HepG2 (cell line): ENCODE measurements at regions not wholly inside any gene's neighbourhood (a gene's known extent, or its start where the extent isn't known, plus 50 kb on each side); places are given as distances from the start of the nearest gene placed in this dataset.

Experiments used
- ATAC-seq: fragments of 200-7000 bp; cut with Tn5 transposase; 3 replicates; pipeline ENCODE4 v1.9.1; 2020; ENCODE audit warnings: mild to moderate bottlenecking, moderate library complexity
- BruUV-seq: library from RNA; stranded (reverse); fragments of 400-500 nt; replicated peaks from 2 replicates; lab custom pipeline; 2021; lab: Mats Ljungman, UMichigan
- CTCF ChIA-PET: fragments of 300-600 bp; formaldehyde crosslinking; extraction: SDS; loops from one replicate; lab custom pipeline; 2021; ENCODE audit warnings: low total read pairs, inconsistent platforms, low intra/inter-chr PET ratio; lab: Yijun Ruan, JAX
- POLR2A ChIA-PET: fragments of 350-600 bp; sonication (Branson Sonifier 250); formaldehyde crosslinking; loops from one replicate; lab custom pipeline; 2020; ENCODE audit warnings: antibody characterized with exemption, inconsistent platforms; lab: Yijun Ruan, JAX
- DNase-seq: peaks from one replicate; pipeline ENCODE4 v3.0.0-alpha.2; 2015; ENCODE audit warnings: low spot score
- FAIRE-seq: peaks from 3 replicates; lab custom pipeline; 2011; peaks lifted over from hg19 to GRCh38; lab: Jason Lieb, UNC
- H2AFZ ChIP-seq: one replicate; pipeline ENCODE4 v1.6.1; 2011; ENCODE audit warnings: low read length, inconsistent platforms
- H3K27ac ChIP-seq: fragments of 300-600 bp; 3 replicates; pipeline ENCODE4 v1.8.0; 2011; ENCODE audit warnings: mixed run types, mild to moderate bottlenecking, mixed read lengths, low read length, inconsistent platforms; ENCODE audit not compliant: insufficient read depth; ENCODE audit errors: extremely low read length
- H3K27me3 ChIP-seq, 2 experiments: fragments of 200-600 bp in 1 of 2; 2 replicates in 1 of 2; 3 replicates in 1 of 2; pipeline versions ENCODE4 v1.6.0 to v1.8.0; 2011; ENCODE audit warnings: low read length in 2 of 2, mild to moderate bottlenecking in 2 of 2, moderate library complexity in 2 of 2, inconsistent platforms in 1 of 2; ENCODE audit not compliant: insufficient read depth in 2 of 2, control insufficient read depth in 1 of 2
- H3K36me3 ChIP-seq, 2 experiments: fragments of 200-600 bp in 1 of 2; replicated peaks in 1 of 2; 2 replicates in 1 of 2; 3 replicates in 1 of 2; pipeline versions ENCODE4 v1.5.1 to v1.8.0; 2011; ENCODE audit warnings: low read length in 2 of 2, inconsistent platforms in 1 of 2; ENCODE audit not compliant: insufficient read depth in 2 of 2, control insufficient read depth in 1 of 2
- H3K4me1 ChIP-seq: 2 replicates; pipeline ENCODE4 v1.5.1; 2012; ENCODE audit warnings: low read length, inconsistent platforms; ENCODE audit not compliant: insufficient read depth
- H3K4me2 ChIP-seq: 2 replicates; pipeline ENCODE4 v1.6.0; 2011; ENCODE audit warnings: low read depth, low read length, inconsistent platforms
- H3K4me3 ChIP-seq, 3 experiments: fragments of 200-600 bp in 1 of 3; sonication (generic), shearing (Covaris generic) in 1 of 3; replicated peaks in 1 of 3; 2 replicates each; pipeline ENCODE4 v1.5.1; 2011 to 2016; ENCODE audit warnings: low read length in 3 of 3, inconsistent platforms in 2 of 3, low read depth in 2 of 3, mild to moderate bottlenecking in 2 of 3, control low read depth in 1 of 3, mixed read lengths in 1 of 3; ENCODE audit not compliant: insufficient read depth in 1 of 3
- H3K79me2 ChIP-seq: one replicate; pipeline ENCODE4 v1.6.1; 2011; ENCODE audit warnings: low read length, inconsistent platforms; ENCODE audit not compliant: insufficient read depth
- H3K9ac ChIP-seq: 2 replicates; pipeline ENCODE4 v1.6.0; 2011; ENCODE audit warnings: mild to moderate bottlenecking, low read depth, low read length, inconsistent platforms; ENCODE audit not compliant: insufficient read depth
- H3K9me3 ChIP-seq: 2 replicates; pipeline ENCODE4 v1.5.1; 2012; ENCODE audit warnings: mild to moderate bottlenecking, low read length
- H4K20me1 ChIP-seq: 2 replicates; pipeline ENCODE4 v1.6.0; 2011; ENCODE audit warnings: inconsistent platforms, mild to moderate bottlenecking, low read length, moderate library complexity; ENCODE audit not compliant: insufficient read depth
- BCL6 ChIP-seq: IDR thresholded peaks from 2 replicates; pipeline ENCODE4 v1.6.1; 2016; ENCODE audit warnings: missing genetic modification reagents, missing compliant biosample characterization
- CEBPB ChIP-seq: IDR thresholded peaks from 2 replicates; pipeline ENCODE4 v1.6.1; 2011; ENCODE audit warnings: low read depth, low read length, improper control_type of control experiment, borderline replicate concordance
- CREB3 ChIP-seq: sonication (generic); formaldehyde crosslinking; IDR thresholded peaks from 2 replicates; pipeline ENCODE4 v1.5.0; 2020; ENCODE audit warnings: missing genetic modification reagents
- ELF4 ChIP-seq: sonication (generic); formaldehyde crosslinking; IDR thresholded peaks from 2 replicates; pipeline ENCODE4 v1.5.0; 2020; ENCODE audit warnings: missing genetic modification reagents, mild to moderate bottlenecking, moderate library complexity, borderline replicate concordance
- NFE2L1 ChIP-seq: sonication (generic); formaldehyde crosslinking; IDR thresholded peaks from 2 replicates; pipeline ENCODE4 v1.4.0; 2020; ENCODE audit warnings: missing genetic modification reagents, mild to moderate bottlenecking, borderline replicate concordance
- NR2C2 ChIP-seq: sonication (generic); formaldehyde crosslinking; IDR thresholded peaks from 2 replicates; pipeline ENCODE4 v1.4.0; 2020; ENCODE audit warnings: missing genetic modification reagents, mild to moderate bottlenecking, moderate library complexity, borderline replicate concordance
- SIX1 ChIP-seq: sonication (generic); formaldehyde crosslinking; IDR thresholded peaks from 2 replicates; pipeline ENCODE4 v1.4.0; 2020; ENCODE audit warnings: missing genetic modification reagents, borderline replicate concordance
- SRY ChIP-seq: sonication (generic); formaldehyde crosslinking; IDR thresholded peaks from 2 replicates; pipeline ENCODE4 v1.8.0; 2022; ENCODE audit warnings: mild to moderate bottlenecking, missing genetic modification reagents
- TCF7L2 ChIP-seq: IDR thresholded peaks from 2 replicates; pipeline ENCODE4 v1.6.1; 2011; ENCODE audit warnings: mild to moderate bottlenecking, low read depth, low read length, moderate library complexity
- THAP11 ChIP-seq: IDR thresholded peaks from 2 replicates; pipeline ENCODE4 v1.6.1; 2016; ENCODE audit warnings: missing biosample characterization, missing genetic modification reagents
- ZBTB42 ChIP-seq: sonication (generic); formaldehyde crosslinking; IDR thresholded peaks from 2 replicates; pipeline ENCODE4 v1.5.0; 2020; ENCODE audit warnings: mild to moderate bottlenecking, missing genetic modification reagents
- ZNF777 ChIP-seq: sonication (generic); formaldehyde crosslinking; IDR thresholded peaks from 2 replicates; pipeline ENCODE4 v1.4.0; 2020; ENCODE audit warnings: missing genetic modification reagents
- WGBS: methylation state at CpG from one replicate; pipeline ENCODE4 v1.1.6; 2017; ENCODE audit warnings: low lambda C conversion rate; 5-methylcytosine and 5-hydroxymethylcytosine counted together
- in situ Hi-C: cut with HindIII; loops from 2 replicates; pipeline ENCODE4 v1.10.0; 2017; ENCODE audit warnings: low pct_unique_long_range_greater_than_20kb; ENCODE audit not compliant: extremely low pct_ligation_motif_present
- intact Hi-C: fragments of 100-400 bp; cut with micrococcal nuclease; formaldehyde crosslinking; loops from one replicate; pipeline ENCODE4 v1.10.0; 2022; ENCODE audit not compliant: unreplicated experiment
- TF ChIP-seq, protein P1 (sequence below): sonication (generic); formaldehyde crosslinking; IDR thresholded peaks from 2 replicates; pipeline ENCODE4 v1.4.0; 2020; ENCODE audit warnings: missing genetic modification reagents
- TF ChIP-seq, protein P2 (sequence below): IDR thresholded peaks from 2 replicates; pipeline ENCODE4 v1.6.1; 2016; ENCODE audit warnings: missing compliant biosample characterization, missing genetic modification reagents, borderline replicate concordance
- TF ChIP-seq, protein P3 (sequence below): sonication (generic); formaldehyde crosslinking; IDR thresholded peaks from 2 replicates; pipeline ENCODE4 v1.5.0; 2020; ENCODE audit warnings: missing genetic modification reagents

- H3K27ac ChIP-seq = no peak overlapping the region
- intact Hi-C loops = no loop called here
- 0 out of 2 replicates have a peak, but pooled peaks have one; percentile 37 for TF ChIP-seq SIX1
- peak; percentile 28; the same call in 1 of the 2 replicates for TF ChIP-seq BCL6 (CRISPR knock-in tag)
- no peak for TF ChIP-seq ZBTB42
- TF ChIP-seq, protein P1, sequence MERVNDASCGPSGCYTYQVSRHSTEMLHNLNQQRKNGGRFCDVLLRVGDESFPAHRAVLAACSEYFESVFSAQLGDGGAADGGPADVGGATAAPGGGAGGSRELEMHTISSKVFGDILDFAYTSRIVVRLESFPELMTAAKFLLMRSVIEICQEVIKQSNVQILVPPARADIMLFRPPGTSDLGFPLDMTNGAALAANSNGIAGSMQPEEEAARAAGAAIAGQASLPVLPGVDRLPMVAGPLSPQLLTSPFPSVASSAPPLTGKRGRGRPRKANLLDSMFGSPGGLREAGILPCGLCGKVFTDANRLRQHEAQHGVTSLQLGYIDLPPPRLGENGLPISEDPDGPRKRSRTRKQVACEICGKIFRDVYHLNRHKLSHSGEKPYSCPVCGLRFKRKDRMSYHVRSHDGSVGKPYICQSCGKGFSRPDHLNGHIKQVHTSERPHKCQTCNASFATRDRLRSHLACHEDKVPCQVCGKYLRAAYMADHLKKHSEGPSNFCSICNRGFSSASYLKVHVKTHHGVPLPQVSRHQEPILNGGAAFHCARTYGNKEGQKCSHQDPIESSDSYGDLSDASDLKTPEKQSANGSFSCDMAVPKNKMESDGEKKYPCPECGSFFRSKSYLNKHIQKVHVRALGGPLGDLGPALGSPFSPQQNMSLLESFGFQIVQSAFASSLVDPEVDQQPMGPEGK (CRISPR knock-in tag) = no peak
- no peak for TF ChIP-seq NFE2L1 (CRISPR knock-in tag)
- TF ChIP-seq ELF4 (CRISPR knock-in tag) = no peak
- no peak for TF ChIP-seq ZNF777 (CRISPR knock-in tag)
- TF ChIP-seq THAP11 = no peak
- TF ChIP-seq, protein P2, sequence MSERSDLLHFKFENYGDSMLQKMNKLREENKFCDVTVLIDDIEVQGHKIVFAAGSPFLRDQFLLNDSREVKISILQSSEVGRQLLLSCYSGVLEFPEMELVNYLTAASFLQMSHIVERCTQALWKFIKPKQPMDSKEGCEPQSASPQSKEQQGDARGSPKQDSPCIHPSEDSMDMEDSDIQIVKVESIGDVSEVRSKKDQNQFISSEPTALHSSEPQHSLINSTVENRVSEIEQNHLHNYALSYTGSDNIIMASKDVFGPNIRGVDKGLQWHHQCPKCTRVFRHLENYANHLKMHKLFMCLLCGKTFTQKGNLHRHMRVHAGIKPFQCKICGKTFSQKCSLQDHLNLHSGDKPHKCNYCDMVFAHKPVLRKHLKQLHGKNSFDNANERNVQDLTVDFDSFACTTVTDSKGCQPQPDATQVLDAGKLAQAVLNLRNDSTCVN (CRISPR knock-in tag) = peak; percentile 94
- no peak for TF ChIP-seq NR2C2
- TF ChIP-seq, protein P3, sequence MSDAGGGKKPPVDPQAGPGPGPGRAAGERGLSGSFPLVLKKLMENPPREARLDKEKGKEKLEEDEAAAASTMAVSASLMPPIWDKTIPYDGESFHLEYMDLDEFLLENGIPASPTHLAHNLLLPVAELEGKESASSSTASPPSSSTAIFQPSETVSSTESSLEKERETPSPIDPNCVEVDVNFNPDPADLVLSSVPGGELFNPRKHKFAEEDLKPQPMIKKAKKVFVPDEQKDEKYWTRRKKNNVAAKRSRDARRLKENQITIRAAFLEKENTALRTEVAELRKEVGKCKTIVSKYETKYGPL (CRISPR knock-in tag) = no peak
- TF ChIP-seq CEBPB = no peak
- TF ChIP-seq CREB3 (CRISPR knock-in tag) = no peak
- TF ChIP-seq SRY (CRISPR knock-in tag) = no peak
- TF ChIP-seq TCF7L2 = no peak
Observed at GRCh38 chr3:80993241-80993945, 768.1 kb downstream of the GBE1 start.

More at GRCh38 chr3:80993241-80993945, 768.1 kb downstream of the GBE1 start:
- Histone ChIP-seq H3K27me3 (no peaks in the 10 kb centered on the region), H3K36me3 (no peaks in the 10 kb centered on the region), H3K79me2 (no peaks in the 10 kb centered on the region), H3K9me3 (peaks cover 4% of the 10 kb centered on the region; the same call in 1 of the 2 replicates), H2AFZ (no peak overlapping the region), H3K4me3 (no peak overlapping the region; a peak in 2 of 6 replicates), H3K9ac (no peak overlapping the region), H3K4me1 (peaks cover 33% of the 10 kb centered on the region), H4K20me1 (no peaks in the 10 kb centered on the region), H3K4me2 (peak overlapping the region; percentile 49)
- DNase-seq (no peak), FAIRE-seq (peak; percentile 34), ATAC-seq (peak; percentile 71)
- ChIA-PET CTCF (no interaction called here), POLR2A (no interaction called here)
- 0% methylated on average over 2 of the region's 2 CpGs for WGBS
- in situ Hi-C loops = no loop called here
- BruUV-seq = no TSS peak
